HG03571 (cell line): ENCODE measurements at regions not wholly inside any gene's neighbourhood (a gene's known extent, or its start where the extent isn't known, plus 50 kb on each side); places are given as distances from the start of the nearest gene placed in this dataset.

Source experiments
- ATAC-seq: cut with Tn5 transposase; IDR thresholded peaks from one replicate; pipeline ENCODE4 v1.9.1; 2021; ENCODE audit not compliant: unreplicated experiment

DNA sequence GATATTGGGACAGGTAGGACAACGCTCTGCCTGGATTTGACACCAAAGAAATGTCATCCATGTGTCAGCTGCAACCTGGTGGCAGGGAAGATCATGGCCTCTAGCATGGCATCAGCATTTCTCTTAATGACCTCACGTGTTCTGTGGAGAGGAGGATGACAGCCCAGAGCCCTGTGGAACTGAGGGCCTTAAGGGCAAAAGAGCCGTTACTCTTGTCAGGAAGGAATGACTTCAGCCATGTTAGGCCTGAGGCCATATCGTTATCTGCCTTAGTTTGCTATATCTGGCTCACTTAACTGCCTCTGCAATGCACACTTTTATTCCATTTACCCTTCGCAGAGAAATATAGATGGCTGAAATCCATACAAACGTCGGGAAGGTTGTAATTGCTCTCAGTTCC is 83.2 kb upstream of the PBX1 start:
- no peak for ATAC-seq

DNA sequence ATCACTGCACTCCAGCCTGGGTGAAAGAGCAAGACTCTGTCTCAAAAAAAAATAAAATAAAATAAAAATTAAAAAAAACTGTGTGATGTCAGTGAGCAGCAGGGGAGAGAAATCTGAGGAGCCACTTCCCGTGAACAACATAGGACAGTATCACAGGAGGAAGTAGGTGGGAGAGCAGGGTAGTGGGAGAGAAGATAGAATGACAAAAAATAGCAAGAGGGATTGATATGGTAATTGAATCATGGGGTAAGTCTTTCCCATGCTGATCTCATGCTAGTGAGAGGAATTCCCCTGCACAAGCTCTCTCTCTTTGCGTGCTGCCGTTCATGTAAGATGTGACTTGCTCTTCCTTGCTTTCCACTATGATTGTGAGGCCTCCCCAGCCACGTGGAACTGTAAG is 81.6 kb upstream of the PBX1 start:
- ATAC-seq, result no peak

DNA sequence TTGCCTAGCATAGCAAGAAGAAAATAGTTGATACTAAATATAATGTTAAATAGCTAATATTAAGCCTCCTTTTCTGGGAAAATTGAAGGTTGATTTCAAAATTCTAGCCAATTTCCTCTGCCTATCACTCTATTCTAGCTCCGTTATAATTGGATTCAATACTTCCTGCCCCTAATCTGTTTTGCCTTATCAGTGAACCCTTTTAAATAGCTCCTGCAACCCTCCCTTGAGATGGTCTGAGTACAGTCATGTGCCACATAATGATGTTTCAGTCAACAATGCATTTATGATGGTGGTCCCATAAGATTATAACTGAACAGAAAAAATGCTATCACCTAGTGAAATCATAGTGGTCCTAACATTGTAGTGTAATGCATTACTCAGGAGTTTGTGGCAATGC is 79.7 kb upstream of the PBX1 start:
- no peak for ATAC-seq

DNA sequence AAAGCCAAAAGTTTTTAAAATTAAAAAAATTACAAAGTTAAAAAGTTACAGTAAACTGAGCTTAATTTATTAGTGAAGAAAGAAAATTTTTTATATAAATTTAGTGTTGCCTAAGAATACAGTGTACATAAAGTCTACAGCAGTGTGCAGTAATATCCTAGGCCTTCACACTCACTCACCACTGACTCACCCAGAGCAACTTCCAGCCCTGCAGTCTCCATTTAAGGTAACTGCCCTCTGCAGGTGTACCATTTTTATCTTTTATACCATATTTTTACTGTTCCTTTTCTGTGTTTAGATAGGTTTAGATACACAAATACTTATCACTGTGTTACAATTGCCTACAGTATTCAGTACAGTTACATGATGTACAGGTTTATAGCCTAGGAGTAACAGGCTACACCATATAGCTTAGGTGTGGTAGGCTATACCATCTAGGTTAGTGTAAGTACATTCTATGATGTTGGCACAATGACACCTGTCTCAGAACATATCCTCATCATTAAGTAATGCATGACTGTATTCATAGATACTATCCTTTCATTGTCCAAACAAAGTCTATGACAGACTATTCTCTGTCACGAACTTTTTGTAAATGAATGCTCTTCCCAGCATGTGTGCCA is 78.6 kb upstream of the PBX1 start:
- ATAC-seq, result no peak

DNA sequence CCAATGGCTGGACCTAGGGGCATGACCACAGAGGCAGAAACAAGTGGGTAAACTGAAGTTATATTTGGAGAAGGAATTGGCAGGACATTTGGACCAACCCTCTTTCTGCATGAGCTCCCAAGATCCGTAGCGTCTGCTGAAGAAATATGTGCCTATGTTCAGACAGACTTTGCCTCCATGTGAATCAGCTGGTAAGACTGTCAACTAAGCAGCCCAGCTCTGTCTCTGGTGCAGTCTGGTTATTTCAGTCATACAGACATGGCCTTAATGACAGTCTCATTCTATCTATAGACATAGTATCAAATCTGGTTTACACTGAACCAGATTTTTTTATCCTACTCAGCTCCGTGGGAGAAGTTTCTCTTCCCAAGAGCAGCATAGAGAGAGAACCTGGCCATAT is 63.1 kb upstream of the PBX1 start:
- ATAC-seq, result no peak

DNA sequence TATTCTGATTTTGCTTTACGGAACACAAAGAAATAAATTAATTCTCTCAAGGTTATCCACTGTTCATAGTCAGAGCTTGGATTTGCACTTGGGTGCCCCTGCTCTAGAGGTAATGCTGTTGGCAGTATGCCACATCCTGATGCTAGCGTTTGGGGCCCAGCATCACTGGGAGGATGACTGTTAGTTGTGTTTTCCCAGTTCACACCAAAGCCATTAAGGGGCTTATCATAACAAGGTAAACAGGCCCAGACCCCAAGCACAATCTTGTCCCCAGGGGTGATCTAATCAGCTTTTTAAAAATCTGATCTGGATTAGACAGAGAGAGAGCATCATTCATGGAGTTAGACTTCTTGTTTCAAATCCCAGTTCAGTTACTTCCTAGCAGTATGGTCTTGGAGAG is 60.2 kb upstream of the PBX1 start:
- ATAC-seq, result no peak

DNA sequence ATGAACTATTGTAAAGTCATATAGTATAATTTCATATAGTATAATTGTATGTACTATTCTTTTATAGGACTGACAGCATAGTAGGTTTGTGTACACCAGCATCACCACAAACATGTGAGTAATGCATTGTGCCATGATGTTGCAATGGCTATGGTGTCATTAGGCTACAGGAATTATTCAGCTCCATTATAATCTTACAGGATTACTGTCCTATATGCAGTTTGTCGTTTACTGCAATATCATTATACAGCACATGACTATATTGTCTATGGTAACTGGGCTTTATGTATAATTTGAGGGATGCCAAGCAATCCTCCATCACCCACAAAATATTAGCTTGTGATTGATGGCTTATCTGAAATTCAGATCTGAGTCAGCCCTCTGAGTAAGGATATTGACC is 54.2 kb upstream of the PBX1 start:
- no peak for ATAC-seq
